Astrocyte (in vitro differentiated cells and primary cell): ENCODE measurements at regions not wholly inside any gene's neighbourhood (a gene's known extent, or its start where the extent isn't known, plus 50 kb on each side); places are given as distances from the start of the nearest gene placed in this dataset.

ENCODE experiments used
- DNase-seq: peaks from one replicate; pipeline ENCODE4 v3.0.0-alpha.2; 2010; ENCODE audit warnings: low read depth
- FAIRE-seq: peaks from 2 replicates; lab custom pipeline; 2011; peaks lifted over from hg19 to GRCh38; lab: Jason Lieb, UNC
- H2AFZ ChIP-seq: 2 replicates; pipeline ENCODE4 v1.6.0; 2012; ENCODE audit warnings: low read depth, low read length, inconsistent platforms
- H3K27ac ChIP-seq: 2 replicates; pipeline ENCODE4 v1.5.1; 2011; ENCODE audit warnings: low read depth, low read length, inconsistent platforms
- H3K27me3 ChIP-seq: 2 replicates; pipeline ENCODE4 v1.6.0; 2011; ENCODE audit warnings: low read length, inconsistent platforms; ENCODE audit not compliant: insufficient read depth
- H3K36me3 ChIP-seq: 2 replicates; pipeline ENCODE4 v1.5.1; 2011; ENCODE audit warnings: low read length, inconsistent platforms; ENCODE audit not compliant: insufficient read depth
- H3K4me1 ChIP-seq: 2 replicates; pipeline ENCODE4 v1.5.1; 2011; ENCODE audit warnings: low read length, inconsistent platforms; ENCODE audit not compliant: insufficient read depth
- H3K4me2 ChIP-seq: 2 replicates; pipeline ENCODE4 v1.6.0; 2012; ENCODE audit warnings: low read length, inconsistent platforms
- H3K4me3 ChIP-seq: 2 replicates; pipeline ENCODE4 v1.5.1; 2011; ENCODE audit warnings: low read depth, mild to moderate bottlenecking, low read length, inconsistent platforms; ENCODE audit not compliant: insufficient read depth
- H3K79me2 ChIP-seq: 2 replicates; pipeline ENCODE4 v1.6.0; 2012; ENCODE audit warnings: mild to moderate bottlenecking, low read length, inconsistent platforms; ENCODE audit not compliant: insufficient read depth
- H3K9ac ChIP-seq: 2 replicates; pipeline ENCODE4 v1.6.0; 2012; ENCODE audit warnings: mild to moderate bottlenecking, low read length, inconsistent platforms
- H3K9me3 ChIP-seq: 2 replicates; pipeline ENCODE4 v1.5.1; 2012; ENCODE audit warnings: low read depth, mild to moderate bottlenecking, low read length, inconsistent platforms; ENCODE audit not compliant: insufficient read depth
- H4K20me1 ChIP-seq: 2 replicates; pipeline ENCODE4 v1.6.0; 2012; ENCODE audit warnings: low read length, inconsistent platforms; ENCODE audit not compliant: insufficient read depth
- H3K27ac Mint-ChIP-seq: one replicate; pipeline ENCODE4 v1.8.0; 2021; ENCODE audit warnings: mild to moderate bottlenecking, mixed read lengths; ENCODE audit not compliant: unreplicated experiment
- H3K27me3 Mint-ChIP-seq: one replicate; pipeline ENCODE4 v1.8.0; 2021; ENCODE audit warnings: low read depth, mixed read lengths; ENCODE audit not compliant: unreplicated experiment
- H3K36me3 Mint-ChIP-seq: one replicate; pipeline ENCODE4 v1.8.0; 2021; ENCODE audit warnings: low read depth, mixed read lengths; ENCODE audit not compliant: unreplicated experiment
- H3K4me1 Mint-ChIP-seq: one replicate; pipeline ENCODE4 v1.8.0; 2021; ENCODE audit warnings: low read depth, mixed read lengths; ENCODE audit not compliant: unreplicated experiment
- H3K4me3 Mint-ChIP-seq: one replicate; pipeline ENCODE4 v1.8.0; 2021; ENCODE audit warnings: mild to moderate bottlenecking, moderate library complexity, mixed read lengths; ENCODE audit not compliant: unreplicated experiment
- H3K9me3 Mint-ChIP-seq: one replicate; pipeline ENCODE4 v1.8.0; 2021; ENCODE audit warnings: mild to moderate bottlenecking, mixed read lengths; ENCODE audit not compliant: unreplicated experiment
- CTCF ChIP-seq: IDR thresholded peaks from 2 replicates; pipeline ENCODE4 v1.5.1; 2011; ENCODE audit warnings: low read depth, mild to moderate bottlenecking, inconsistent platforms, low read length, moderate library complexity; ENCODE audit not compliant: insufficient read depth
- EZH2 ChIP-seq: IDR thresholded peaks from 2 replicates; pipeline ENCODE4 v1.6.1; 2012; ENCODE audit warnings: mild to moderate bottlenecking, low read length, inconsistent platforms; ENCODE audit not compliant: insufficient read depth

DNA sequence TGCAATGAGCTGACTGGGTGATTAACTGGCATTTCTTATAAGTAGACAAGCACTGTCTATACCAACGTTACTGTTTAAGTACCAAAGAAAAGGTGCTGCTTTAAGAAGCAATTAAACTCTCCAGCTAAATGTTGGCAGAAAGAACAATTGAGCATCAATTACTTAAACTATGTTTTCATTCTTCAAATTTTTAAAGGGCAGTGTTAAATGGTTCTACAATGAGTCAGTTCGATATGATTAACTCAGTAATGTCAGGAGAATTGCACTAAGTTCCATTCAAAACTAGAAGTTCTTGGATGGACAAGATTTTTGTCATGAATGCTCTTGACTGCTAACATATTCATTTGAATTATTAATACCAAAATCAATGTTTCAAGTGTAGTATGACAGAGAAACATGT is 593.7 kb downstream of the DNAH5 start:
- no peaks in the 10 kb centered on the region for H3K27me3 ChIP-seq
- Mint-ChIP-seq H3K36me3 (no peaks in the 10 kb centered on the region), H3K27ac (peak overlapping the region; percentile 82), H3K27me3 (no peaks in the 10 kb centered on the region), H3K9me3 (peaks cover 3% of the 10 kb centered on the region), H3K4me3 (no peak overlapping the region), H3K4me1 (peaks cover 44% of the 10 kb centered on the region)
- DNase-seq (peak; percentile 69), FAIRE-seq (no peak)
- H3K4me3 ChIP-seq, result no peak overlapping the region
- H3K9me3 ChIP-seq, result no peaks in the 10 kb centered on the region
- no peaks in the 10 kb centered on the region for H3K36me3 ChIP-seq
- H4K20me1 ChIP-seq, result no peaks in the 10 kb centered on the region
- H2AFZ ChIP-seq, result no peak overlapping the region
- TF ChIP-seq CTCF (no peak), EZH2 (no peak)
- no peak overlapping the region for H3K27ac ChIP-seq
- no peaks in the 10 kb centered on the region for H3K79me2 ChIP-seq
- H3K4me2 ChIP-seq, result peak overlapping the region; percentile 37
- H3K4me1 ChIP-seq, result peaks cover 5% of the 10 kb centered on the region
- H3K9ac ChIP-seq, result no peak overlapping the region

GRCh38 chr5:13348568-13348967 is 595.9 kb downstream of the DNAH5 start:
- H3K27me3 ChIP-seq, result no peaks in the 10 kb centered on the region
- H3K4me3 ChIP-seq, result no peak overlapping the region
- H3K27ac ChIP-seq, result no peak overlapping the region
- H3K9ac ChIP-seq, result no peak overlapping the region
- H3K4me3 Mint-ChIP-seq, result no peak overlapping the region
- DNase-seq (peak; percentile 6), FAIRE-seq (no peak)
- H3K36me3 Mint-ChIP-seq, result no peaks in the 10 kb centered on the region
- H2AFZ ChIP-seq, result no peak overlapping the region
- peaks cover 28% of the 10 kb centered on the region for H3K4me1 Mint-ChIP-seq
- H3K4me1 ChIP-seq, result no peaks in the 10 kb centered on the region
- H3K36me3 ChIP-seq, result no peaks in the 10 kb centered on the region
- H3K27me3 Mint-ChIP-seq, result no peaks in the 10 kb centered on the region
- H3K9me3 ChIP-seq, result no peaks in the 10 kb centered on the region
- H4K20me1 ChIP-seq, result no peaks in the 10 kb centered on the region
- no peaks in the 10 kb centered on the region for H3K79me2 ChIP-seq
- H3K27ac Mint-ChIP-seq, result no peak overlapping the region
- peaks cover 3% of the 10 kb centered on the region for H3K9me3 Mint-ChIP-seq
- TF ChIP-seq EZH2 (no peak), CTCF (no peak)
- no peak overlapping the region for H3K4me2 ChIP-seq

DNA sequence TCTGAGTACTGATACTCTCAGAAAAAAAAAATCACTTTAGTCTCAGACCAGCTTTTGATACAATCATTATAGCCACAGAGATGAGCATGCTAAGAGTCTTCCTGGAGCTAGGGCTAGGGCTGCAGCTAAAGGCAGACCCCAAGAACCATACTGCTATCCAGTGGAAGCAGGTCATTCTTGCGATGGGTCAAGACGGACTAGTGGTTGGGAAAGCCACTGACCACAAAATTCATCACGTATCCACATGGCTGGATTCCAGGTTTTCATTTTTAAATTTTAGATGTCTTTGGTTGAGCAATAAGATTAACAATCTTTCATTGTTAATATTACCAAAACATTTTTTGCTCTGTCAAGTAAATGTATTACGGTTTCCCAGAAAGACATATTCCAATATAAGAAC is 598.1 kb downstream of the DNAH5 start:
- no peaks in the 10 kb centered on the region for H3K4me1 ChIP-seq
- H3K9me3 ChIP-seq, result no peaks in the 10 kb centered on the region
- no peak overlapping the region for H3K27ac ChIP-seq
- DNase-seq (peak; percentile 52), FAIRE-seq (no peak)
- no peak overlapping the region for H3K9ac ChIP-seq
- H3K27me3 ChIP-seq, result no peaks in the 10 kb centered on the region
- H3K9me3 Mint-ChIP-seq, result peaks cover 9% of the 10 kb centered on the region
- H3K36me3 ChIP-seq, result no peaks in the 10 kb centered on the region
- no peak overlapping the region for H3K27ac Mint-ChIP-seq
- peaks cover 25% of the 10 kb centered on the region for H3K4me1 Mint-ChIP-seq
- H2AFZ ChIP-seq, result no peak overlapping the region
- H3K4me3 Mint-ChIP-seq, result no peak overlapping the region
- no peaks in the 10 kb centered on the region for H3K79me2 ChIP-seq
- TF ChIP-seq CTCF, result no peak
- no peak for TF ChIP-seq EZH2
- H3K4me3 ChIP-seq, result no peak overlapping the region
- H4K20me1 ChIP-seq, result no peaks in the 10 kb centered on the region
- H3K4me2 ChIP-seq, result no peak overlapping the region
- H3K36me3 Mint-ChIP-seq, result peaks cover 2% of the 10 kb centered on the region
- H3K27me3 Mint-ChIP-seq, result no peaks in the 10 kb centered on the region
